ENCODE measurements at regions not wholly inside any gene's neighbourhood (a gene's known extent, or its start where the extent isn't known, plus 50 kb on each side); places are given as distances from the start of the nearest gene placed in this dataset.

DNA sequence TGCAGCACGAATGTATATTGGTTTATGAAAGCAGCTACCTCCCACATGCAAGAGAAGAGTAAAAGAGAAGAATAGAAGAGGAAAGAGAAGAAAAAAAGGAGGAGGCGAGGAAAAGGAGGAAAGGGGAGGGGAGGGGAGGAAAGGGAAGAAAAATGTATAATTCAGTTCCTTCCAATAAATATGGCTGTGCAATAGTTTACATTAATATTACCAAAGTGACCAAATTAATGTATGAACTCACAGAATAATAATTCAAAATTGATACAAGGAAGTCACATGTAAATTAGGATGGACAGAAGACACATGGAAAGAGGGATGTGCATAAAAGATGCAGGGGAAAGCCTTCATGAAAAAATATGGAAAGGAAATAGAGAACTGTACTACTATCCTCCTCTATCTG is 172.5 kb downstream of the SLC38A4 start:
- TF ChIP-seq, protein P1, sequence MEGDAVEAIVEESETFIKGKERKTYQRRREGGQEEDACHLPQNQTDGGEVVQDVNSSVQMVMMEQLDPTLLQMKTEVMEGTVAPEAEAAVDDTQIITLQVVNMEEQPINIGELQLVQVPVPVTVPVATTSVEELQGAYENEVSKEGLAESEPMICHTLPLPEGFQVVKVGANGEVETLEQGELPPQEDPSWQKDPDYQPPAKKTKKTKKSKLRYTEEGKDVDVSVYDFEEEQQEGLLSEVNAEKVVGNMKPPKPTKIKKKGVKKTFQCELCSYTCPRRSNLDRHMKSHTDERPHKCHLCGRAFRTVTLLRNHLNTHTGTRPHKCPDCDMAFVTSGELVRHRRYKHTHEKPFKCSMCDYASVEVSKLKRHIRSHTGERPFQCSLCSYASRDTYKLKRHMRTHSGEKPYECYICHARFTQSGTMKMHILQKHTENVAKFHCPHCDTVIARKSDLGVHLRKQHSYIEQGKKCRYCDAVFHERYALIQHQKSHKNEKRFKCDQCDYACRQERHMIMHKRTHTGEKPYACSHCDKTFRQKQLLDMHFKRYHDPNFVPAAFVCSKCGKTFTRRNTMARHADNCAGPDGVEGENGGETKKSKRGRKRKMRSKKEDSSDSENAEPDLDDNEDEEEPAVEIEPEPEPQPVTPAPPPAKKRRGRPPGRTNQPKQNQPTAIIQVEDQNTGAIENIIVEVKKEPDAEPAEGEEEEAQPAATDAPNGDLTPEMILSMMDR (IDR thresholded peaks at IDR 0.05): no peak
- TF ChIP-seq EP300 (IDR thresholded peaks at IDR 0.05): no peak
- no peak for TF ChIP-seq POLR2A (IDR thresholded peaks at IDR 0.05)
- TF ChIP-seq POLR2AphosphoS5 (IDR thresholded peaks at IDR 0.05): no peak
